Stimulated activated naive CD8-positive, alpha-beta T cell treated with anti-CD3 and anti-CD28 coated beads, Interleukin-15, Interleukin-2, amounts not matched to agents 100 U/mL and 50 U/mL, for 24 hours (primary cell): ENCODE measurements at regions not wholly inside any gene's neighbourhood (a gene's known extent, or its start where the extent isn't known, plus 50 kb on each side); places are given as distances from the start of the nearest gene placed in this dataset.

Experiments used
- ATAC-seq: fragments of 150-1000 bp; cut with Tn5 transposase; one replicate; pipeline ENCODE4 v1.10.0; 2021
- DNase-seq: peaks from one replicate; pipeline ENCODE4 v3.0.0; 2021

DNA sequence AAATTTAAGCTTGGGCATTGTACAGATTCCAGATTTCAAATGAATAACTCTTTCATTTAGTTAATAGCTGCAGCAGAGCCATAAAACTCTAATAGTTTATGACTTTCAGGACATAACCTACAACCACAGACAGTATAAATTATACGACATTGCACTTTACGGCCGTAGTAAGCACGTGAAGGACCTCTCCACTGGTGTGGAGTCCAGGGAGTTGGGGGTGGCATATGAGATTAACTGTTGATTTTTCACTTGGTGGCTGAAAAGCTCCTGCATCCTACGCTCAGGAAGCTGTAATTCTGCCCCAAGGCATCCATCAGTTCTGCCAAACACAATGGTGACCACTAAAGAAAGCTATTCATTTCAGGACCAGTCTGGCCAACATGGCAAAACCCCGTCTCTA lies 376.2 kb downstream of the SOX11 start:
- ATAC-seq: no peak
- DNase-seq: no peak

DNA sequence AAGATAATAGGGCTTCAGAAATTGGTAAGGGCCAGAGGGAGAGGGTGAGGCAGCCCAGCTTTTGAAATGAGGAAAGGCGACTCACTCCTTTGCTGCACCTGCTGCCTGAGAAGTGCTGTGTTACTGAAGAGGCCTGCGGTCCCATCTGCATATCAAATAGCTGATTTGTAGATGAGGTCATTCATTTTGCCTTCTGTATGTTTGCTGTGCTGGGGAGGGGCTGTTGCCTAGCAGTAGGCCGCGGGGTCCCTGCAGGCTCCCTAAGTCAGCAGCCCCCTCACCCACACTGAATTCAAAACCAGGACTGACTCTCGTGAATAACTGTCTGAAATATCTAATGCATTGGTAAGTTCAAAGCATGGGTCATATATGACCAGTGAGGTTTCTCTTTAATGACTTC lies 377.2 kb downstream of the SOX11 start:
- ATAC-seq: no peak
- no peak for DNase-seq

DNA sequence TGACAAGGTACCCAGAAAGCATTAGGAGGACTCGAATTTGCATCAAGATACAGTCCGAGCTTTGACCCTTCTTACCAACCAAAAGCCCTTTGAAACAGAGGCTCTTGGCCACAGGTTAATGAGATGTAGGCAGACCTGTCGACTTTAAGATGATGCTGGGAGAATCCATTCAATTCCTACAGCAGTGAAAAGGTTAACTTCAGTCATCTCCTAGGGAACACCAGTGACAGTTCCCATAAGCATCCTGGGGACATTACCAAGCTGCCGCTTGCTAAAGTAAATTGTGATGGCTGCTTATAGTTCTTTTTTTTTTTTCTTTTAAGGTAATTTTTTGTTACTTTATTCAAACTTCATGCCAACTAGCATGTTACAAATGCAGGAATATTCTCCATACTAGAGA lies 379.3 kb downstream of the SOX11 start:
- DNase-seq (no peak), ATAC-seq (no peak)

DNA sequence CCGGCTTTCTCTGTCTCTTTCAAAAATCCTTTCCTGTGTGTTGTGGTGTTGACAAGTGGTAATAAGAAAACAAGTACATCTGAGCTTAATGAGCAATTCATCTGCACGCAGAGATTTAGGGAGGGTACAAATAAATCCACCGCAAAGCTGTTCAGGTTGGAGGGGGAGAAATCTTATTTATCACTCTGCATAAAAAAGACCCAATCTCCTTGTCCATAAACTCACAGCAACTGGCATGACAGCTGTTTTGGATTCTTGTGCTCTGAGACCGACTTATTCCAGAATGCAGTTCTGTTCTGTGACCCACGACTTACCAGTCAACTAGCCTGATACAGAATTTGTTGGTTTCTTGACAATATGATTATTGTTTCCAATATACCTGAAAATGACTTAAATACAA lies 380.1 kb downstream of the SOX11 start:
- no peak for DNase-seq

DNA sequence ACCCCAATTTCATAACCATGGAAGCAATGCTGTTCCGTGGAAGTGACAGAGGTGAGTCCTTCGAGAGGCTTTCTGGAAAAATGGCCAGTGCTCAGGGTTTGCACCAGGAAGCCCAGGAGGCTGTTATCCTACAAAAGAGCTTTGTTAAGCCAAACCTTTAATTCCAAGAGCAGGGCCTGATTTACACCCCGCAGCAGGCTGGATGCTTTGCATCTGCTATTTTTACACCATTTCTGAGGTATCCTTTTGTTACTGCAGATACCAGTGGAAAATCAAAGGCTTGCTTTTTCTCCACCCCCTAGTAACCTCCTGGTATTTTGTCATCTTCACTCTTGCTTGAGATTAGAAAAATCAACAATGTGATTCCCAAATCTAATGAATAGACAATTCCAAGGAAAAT lies 380.6 kb downstream of the SOX11 start:
- no peak for DNase-seq
- ATAC-seq: no peak

More for the DNA sequence above, 380.1 kb downstream of the SOX11 start:
- no peak for ATAC-seq

DNA sequence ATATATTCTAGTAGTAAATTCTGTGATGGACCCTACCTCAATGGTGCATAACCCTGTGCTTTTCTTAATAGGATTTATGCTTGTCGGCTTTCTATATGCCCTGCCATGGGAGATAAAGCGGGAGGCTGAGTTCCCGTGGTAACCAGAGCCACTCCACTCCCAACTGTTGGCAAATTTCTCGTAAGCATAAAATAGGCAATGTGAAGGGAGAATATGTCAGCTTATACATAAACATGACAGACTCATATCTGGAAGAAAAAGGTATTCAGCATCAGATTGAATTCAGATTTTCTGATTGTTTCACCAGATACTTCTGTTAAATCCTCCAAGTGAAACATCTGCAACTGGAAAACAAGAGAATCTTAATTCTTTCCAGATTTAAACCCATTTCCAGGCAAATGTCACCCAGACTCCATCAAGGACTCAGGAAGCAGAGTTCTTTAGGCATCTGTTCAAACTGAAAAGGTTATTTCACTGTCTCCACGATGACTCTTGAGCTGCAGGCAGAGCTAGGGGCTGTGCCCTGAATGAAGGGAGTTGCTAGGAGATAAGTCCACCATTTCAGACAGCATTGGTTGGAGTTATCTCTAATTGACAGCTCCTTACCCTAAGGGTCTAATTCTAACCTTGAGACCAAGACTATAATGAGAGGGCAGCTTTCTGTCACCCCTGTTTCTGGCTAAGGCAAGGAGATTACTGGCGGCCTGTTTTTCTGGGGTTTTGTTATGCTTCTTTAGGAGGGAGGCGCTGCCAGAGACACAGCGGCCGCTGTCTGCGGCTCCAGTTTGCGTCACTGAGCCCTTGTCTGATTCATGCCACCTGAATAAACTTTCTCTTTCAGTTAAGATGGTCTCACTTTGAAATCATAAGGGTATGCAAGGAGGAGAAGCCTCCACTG lies 381.3 kb downstream of the SOX11 start:
- ATAC-seq (peak; percentile 32), DNase-seq (no peak)

DNA sequence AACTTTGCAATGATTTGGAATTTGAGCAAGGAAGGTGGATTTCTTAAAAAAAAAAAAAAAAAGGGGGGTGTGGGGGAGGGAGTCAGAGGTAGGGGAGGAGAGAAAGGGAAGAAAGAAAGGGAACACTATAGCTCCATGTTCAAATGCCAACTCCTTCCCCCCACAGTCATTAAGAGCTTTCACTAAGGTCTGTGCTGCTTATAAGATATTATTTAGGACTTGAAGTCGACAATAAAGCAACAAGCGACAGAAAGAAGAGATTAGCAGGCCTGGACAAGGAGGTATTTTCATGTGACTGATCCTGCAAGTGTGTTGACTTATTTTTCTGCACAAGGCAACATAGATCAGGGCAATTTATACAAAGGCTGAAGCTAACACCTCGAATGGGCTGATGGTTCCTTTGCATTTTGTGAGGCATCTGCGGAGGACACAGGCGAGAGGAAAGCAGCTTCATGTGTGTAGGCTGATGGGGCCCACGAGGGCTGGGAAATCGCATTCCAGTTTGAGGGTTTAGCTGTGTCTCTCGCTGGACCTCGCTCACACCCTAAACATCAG lies 382.0 kb downstream of the SOX11 start:
- ATAC-seq: no peak
- DNase-seq: no peak

DNA sequence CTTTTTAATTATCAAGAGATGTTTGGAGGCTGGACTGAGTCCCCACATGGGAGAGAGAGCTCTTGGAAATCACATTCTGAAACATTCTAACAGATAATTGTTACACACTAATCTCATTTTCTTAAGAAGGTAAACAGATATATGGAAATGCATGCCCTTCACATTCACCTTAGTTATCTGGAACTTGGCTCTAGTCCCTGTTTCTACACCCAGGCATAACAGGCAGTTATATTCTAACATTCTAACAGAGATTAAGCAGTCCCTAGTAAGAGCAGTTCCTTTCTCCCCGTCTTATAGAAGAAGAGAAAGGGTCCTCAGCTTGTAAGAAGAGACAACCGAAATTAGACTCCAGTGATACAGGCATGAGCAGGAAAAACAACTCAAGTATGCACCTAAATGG lies 385.4 kb downstream of the SOX11 start:
- ATAC-seq (no peak), DNase-seq (no peak)

DNA sequence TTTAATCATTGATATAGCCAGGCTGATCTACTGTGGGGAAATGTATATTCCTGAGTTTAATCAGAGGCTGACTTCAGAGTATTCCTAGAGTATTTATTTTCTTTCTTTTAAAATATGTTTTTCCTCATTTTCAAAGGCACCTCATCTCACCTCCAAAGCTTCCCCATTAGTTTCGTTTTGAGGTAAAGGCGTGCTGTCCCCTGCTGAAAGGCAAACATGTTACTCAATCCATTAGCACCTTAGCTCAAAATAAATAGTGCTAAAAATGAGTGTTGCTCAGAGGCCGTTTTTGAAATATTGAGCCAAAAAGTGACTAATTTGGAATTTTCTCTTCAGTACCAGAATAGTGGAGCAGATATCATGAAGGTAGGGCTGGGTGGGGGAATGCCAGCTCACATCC lies 386.2 kb downstream of the SOX11 start:
- ATAC-seq: no peak
- DNase-seq: no peak

DNA sequence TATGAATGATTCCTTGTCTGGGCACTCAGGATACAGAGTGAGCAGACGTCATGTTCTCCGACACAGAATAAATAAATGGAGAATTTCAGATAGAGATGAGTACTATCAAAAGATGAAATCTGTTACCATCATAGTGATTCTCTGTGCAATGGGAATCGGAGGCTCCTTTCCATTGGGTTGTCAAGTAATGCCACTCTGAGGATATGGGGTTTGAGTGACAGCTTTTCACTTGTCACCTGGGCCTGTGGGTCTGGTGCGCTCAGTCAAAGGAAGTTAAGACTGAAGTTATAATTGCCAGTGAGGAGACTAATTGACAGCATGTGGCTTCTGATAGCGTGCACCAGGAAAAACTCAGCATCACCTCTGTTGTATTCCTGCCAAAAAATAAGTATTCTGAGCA lies 387.2 kb downstream of the SOX11 start:
- DNase-seq (no peak), ATAC-seq (no peak)

DNA sequence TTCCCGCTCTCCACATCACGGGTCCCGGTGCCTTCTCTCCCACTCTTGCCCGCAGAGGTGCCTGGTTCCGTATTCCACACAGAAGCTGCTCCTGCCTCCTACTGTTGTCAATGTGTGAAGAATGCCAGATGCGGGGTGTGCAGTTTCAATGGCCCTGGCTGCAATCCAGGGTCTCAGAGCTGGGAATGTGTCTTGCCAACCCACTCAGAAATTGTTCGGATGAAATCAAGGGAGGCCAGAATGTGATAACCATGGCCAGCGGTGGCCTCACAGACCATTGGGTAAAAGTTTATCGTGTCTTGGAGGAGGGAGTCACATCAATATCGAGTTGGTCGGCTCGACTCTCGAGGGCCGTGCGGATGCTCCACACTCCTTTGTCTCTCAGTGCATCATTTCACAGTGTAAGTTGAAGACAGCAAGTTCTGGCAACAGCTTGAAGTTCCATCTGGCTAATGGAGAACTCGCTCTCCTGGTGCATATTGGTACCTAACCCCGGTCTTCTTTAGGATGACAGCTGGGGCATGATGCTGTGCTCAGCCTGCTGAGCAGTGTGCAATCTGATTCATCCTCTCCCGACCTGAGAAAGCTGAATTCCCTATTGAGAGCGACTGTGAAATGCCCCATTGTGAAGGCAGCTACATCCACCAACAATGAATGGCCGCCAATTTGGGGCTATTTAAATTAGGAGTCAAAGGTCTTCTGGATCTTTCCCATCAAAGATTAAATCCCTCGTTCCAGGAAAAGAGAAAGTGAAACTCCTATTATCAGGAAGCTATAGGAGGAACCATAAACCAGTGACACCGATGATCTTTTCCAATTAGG lies 389.0 kb downstream of the SOX11 start:
- no peak for DNase-seq

DNA sequence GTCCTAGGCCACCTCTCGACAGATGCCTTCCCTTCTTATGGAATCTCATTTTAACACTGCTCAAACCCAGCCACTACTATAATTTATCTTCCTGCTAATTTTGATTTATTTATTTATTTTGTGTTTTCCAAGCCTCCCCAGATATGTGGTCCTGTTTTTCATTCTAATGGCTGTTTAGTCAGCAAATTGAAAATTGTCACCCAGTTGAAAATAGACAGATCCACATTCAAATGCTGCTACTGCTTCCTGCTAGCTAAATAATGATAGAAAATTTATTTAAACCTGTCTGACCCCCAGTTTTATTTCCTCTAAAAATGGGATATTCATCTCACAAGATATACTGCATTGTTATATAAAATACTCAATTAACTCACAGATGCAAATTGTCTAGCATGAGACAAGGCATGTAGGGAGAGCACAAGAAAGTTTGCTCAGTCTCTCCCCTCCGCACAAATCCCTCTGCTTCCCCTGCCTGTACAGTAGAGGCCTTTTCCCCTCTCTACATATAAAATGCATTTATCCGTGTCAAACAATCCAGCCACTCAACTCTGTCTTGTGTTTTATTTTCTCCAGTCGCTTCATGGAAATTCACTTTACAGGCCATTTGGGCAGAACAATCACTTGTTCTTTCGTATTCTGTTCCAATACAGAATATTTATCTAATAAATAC lies 389.9 kb downstream of the SOX11 start:
- DNase-seq: no peak
- ATAC-seq: no peak

More for the DNA sequence above, 389.0 kb downstream of the SOX11 start:
- ATAC-seq: no peak

DNA sequence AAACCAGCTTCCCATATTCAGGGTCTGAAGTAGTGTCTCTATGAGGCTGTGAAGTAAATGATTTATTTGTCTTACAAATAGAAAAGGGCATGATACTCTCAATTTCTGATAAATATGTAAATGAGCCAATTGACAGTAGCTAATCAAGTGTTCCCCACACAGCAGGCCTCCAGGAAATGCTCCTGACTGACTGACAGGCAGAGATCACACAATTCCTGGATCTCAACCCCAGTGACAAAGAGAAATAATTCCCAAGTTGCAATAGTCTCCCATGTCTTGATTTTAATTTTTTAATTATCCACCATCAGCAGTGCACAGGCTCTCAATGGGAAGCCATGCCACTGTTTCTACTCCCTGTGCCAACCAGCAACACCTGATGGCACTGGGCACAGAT lies 390.4 kb downstream of the SOX11 start:
- ATAC-seq (no peak), DNase-seq (no peak)

DNA sequence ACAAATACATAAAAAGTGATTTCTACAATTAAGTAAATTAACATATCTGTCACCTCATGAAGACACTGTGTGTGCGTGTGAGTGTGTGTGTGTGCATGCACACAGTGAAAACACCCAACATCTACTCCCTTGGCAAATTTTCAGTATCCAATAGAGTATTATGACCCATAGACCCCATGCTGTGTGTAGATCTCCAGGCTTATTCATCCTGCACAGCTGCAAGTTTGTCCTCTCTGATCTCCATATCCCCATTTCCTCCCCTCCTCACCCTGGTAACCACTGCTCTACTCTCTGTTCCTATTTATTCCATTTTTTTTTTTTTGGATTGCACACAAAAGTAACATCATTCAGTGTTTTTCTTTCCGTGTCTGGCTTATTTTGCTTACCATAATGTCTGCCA lies 391.0 kb downstream of the SOX11 start:
- DNase-seq (no peak), ATAC-seq (no peak)

DNA sequence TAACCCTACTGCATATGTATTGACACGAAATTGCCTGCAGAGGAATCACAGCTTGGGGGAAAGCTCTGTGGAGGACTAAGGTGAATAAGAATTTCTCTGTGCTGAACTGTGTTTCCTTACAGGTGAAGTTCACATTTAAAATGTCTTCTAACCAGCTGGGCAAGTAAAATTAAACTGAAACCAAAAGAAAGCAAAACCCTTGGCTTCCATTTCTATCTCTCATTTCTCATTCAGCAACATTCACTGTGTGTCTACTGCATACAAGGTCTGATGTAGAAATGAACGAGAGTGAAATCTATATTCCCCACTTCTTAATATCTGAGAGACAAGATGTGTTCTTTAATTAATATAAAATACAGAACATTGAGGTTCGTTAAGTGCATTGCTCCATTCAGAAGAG lies 397.3 kb downstream of the SOX11 start:
- DNase-seq (no peak), ATAC-seq (no peak)

DNA sequence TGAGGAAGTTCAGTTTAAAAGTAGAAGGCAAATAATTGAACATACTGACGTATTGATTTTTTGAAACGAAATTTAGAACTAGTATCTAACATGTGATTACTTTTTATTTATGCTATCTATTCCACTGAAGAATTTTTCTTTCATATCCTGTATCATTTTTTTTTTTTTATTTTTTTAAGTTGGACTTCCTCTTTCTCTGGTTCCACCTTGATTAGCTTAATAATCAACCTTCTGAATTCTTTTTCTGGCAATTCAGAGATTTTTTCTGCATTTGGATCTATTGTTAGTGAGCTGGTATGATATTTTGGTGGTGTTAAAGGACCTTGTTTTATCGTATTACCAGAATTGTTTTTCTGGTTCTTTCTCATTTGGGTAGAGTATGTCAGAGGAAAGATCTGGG lies 411.2 kb downstream of the SOX11 start:
- no peak for DNase-seq
- no peak for ATAC-seq

DNA sequence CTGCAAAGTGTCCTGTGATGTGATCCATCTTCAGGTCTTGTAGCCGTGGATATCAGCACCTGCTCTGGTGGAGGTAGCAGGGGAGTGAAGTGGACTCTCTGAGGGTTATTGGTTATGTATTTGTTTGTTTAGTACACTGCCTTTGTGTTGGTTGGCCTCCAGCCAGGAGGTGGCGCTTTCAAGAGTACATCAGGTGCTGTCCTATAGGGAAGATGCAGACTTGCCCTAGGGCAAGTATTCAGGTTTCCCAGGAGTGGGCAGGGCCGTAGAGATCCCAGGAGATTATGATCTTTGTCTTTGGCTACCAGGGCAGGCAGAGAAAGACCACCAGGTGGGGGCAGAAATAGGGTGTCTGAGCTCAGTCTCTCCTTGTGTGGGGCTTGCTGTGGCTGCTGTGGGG lies 411.8 kb downstream of the SOX11 start:
- no peak for ATAC-seq
- no peak for DNase-seq

DNA sequence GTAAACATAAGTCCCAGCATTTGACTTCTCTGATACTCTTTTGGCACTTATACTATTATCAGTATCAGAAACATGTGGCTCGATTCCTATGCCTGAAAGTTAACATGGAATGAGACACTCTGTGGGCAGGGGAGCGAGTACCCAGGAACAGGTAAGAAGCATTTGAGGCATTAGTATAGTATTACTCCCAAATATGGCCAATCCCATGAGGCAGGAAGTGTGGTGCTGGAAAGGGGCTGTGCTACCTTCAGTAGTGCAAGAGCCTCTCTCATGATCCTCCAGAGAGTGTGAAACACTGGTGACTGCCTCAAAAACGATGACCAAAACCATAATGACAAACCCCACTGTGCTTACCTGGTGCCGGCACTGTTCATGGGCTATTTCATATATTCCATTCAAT lies 415.1 kb downstream of the SOX11 start:
- ATAC-seq (no peak), DNase-seq (no peak)

DNA sequence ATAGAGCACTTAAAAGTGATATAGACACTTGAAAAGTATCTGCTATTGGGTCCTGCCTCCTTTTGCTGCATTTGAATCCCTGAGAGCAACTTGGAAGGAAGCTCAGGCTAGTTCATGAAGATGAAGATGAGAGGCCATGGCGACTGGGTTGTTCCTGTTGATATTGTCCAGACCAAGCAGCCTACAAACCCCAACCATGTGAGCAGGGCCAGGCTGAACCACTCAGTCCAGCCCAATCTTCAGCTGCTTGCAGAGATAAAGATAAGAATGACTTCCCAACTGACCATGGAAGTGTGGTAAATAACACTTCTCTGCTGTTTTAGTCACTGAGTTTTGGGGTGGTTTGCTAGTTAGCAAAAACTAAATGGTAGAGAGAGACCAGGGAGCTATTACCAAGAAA lies 417.6 kb downstream of the SOX11 start:
- DNase-seq: no peak
- ATAC-seq: no peak

DNA sequence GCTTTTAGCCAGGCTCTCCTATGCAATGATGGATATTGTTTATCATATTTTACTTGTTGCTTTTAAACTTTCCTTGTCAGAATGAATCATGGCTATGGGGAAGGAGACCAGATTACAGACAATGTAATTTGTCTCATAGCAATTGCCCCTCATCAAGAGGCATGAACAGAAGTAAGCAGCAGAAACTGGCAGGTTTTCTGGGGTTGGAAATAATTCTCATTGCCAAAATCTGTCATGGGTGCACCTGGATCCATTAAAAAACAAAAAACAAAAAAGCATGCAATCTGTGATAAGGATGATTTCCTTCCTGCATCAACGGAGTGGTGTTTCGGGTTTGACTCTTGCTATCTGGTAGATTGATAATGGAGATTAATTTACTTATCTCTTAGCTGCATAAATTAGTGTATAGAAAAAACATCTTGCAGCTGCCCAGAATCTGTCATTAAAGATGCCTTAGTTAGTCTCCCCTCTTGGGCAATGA lies 419.6 kb downstream of the SOX11 start:
- DNase-seq (no peak), ATAC-seq (no peak)

DNA sequence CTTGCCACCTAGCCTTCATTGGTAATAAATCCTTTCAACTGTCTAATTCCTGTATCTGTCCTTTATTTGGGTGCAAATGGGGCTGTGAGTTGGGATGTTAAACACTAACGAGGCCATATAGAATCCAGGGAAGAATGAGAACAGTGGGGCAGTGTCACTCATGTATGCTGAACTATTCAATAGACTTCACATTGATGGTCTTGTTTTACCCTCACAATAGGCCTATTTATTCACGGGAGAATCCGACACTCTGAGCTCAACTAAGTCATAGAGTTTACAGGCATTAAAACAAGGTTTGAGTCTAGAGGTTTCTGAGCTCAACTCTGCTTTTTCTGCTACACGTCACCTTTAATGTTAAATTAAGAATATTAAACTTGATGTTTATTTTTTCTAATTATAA lies 421.6 kb downstream of the SOX11 start:
- ATAC-seq: no peak
- no peak for DNase-seq

DNA sequence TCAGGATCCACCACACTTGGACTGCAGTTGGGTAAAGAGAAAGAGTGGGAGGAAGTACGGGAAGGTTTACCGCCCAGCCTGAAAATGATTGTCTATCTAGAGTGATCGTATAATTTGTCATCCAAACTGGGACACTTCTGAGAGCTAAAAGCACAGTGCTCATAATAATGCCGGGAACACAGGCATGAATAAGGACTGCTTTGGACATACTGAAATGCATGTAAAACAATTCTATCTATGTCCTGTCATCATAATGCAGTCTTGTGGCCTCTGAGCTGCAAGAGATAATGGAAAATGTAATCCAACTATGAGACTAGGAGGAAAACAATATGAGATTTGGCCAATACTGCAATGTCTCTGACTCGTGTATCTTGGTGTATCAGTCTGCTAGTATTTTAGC lies 435.5 kb downstream of the SOX11 start:
- DNase-seq: no peak
- no peak for ATAC-seq

DNA sequence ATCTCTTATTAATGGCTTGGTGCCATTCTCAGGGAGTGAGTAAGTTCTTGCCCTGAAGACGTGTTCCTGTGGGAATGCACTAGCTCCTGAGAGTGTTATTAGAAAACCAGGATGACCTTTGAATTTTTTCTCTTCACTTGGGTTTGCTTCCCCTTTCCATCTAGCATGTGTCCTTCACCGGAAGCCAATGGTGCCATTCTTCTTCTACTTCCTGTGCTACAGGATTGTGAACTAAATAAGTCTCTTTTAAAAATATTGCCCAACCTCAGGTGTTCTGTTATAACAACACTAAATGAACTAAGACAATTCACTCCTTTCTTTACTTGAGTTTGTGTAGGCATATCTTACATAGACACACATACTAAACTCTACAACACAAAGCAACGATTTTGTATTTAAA lies 447.0 kb downstream of the SOX11 start:
- DNase-seq (no peak), ATAC-seq (no peak)
